Naive thymus-derived CD4-positive, alpha-beta T cell (primary cell): ENCODE measurements at regions not wholly inside any gene's neighbourhood (a gene's known extent, or its start where the extent isn't known, plus 50 kb on each side); places are given as distances from the start of the nearest gene placed in this dataset.
"Not testable (repeated sequence)": the region's sequence is repeated elsewhere in the genome, so short reads cannot be mapped to it uniquely, and the experiment has no call there.

Experiments used
- ATAC-seq: fragments of 150-1000 bp; cut with Tn5 transposase; 2 replicates; pipeline ENCODE4 v1.10.0; 2021; ENCODE audit warnings: mild to moderate bottlenecking, moderate library complexity
- CTCF ChIA-PET: fragments of 350-600 bp; sonication (Branson Sonifier 250); formaldehyde crosslinking; loops from one replicate; lab custom pipeline; 2021; ENCODE audit warnings: antibody characterized with exemption; lab: Charles Lee
- POLR2A ChIA-PET: fragments of 350-600 bp; sonication (Branson Sonifier 250); formaldehyde crosslinking; loops from one replicate; lab custom pipeline; 2021; ENCODE audit warnings: antibody characterized with exemption, inconsistent platforms; lab: Charles Lee
- DNase-seq, 9 donors: peaks; one replicate each; pipeline versions ENCODE4 v3.0.0 to v3.0.0-alpha.2; 2020 to 2022; ENCODE audit warnings: mixed read lengths in 1 of 9
- H3K27ac ChIP-seq: one replicate; pipeline ENCODE4 v1.7.0; 2013; ENCODE audit warnings: mild to moderate bottlenecking, low read depth, low read length, moderate library complexity
- H3K27me3 ChIP-seq, 2 donors: one replicate each; pipeline ENCODE4 v1.7.0; 2013; ENCODE audit warnings: low read length in 2 of 2, mild to moderate bottlenecking in 2 of 2, moderate library complexity in 2 of 2; ENCODE audit not compliant: control insufficient read depth in 2 of 2, insufficient read depth in 2 of 2
- H3K36me3 ChIP-seq, 3 experiments: 1 replicate in 2 of 3; 2 replicates in 1 of 3; pipeline ENCODE4 v1.7.0; 2013; ENCODE audit warnings: low read length in 3 of 3, mild to moderate bottlenecking in 3 of 3, moderate library complexity in 1 of 3; ENCODE audit not compliant: insufficient read depth in 3 of 3, control insufficient read depth in 2 of 3
- H3K4me1 ChIP-seq, 2 donors: one replicate each; pipeline ENCODE4 v1.7.0; 2013; ENCODE audit warnings: low read length in 2 of 2, mild to moderate bottlenecking in 2 of 2, moderate library complexity in 1 of 2; ENCODE audit not compliant: control insufficient read depth in 2 of 2, insufficient read depth in 2 of 2
- H3K4me3 ChIP-seq: 2 replicates; pipeline ENCODE4 v1.7.0; 2013; ENCODE audit warnings: mild to moderate bottlenecking, low read length
- H3K9me3 ChIP-seq, 3 experiments: 1 replicate in 2 of 3; 2 replicates in 1 of 3; pipeline ENCODE4 v1.7.0; 2013; ENCODE audit warnings: low read length in 3 of 3; ENCODE audit not compliant: control insufficient read depth in 2 of 3
- H3K27ac Mint-ChIP-seq, 9 donors: one replicate each; pipeline ENCODE4 v1.8.0; 2020 to 2022; ENCODE audit warnings: mixed read lengths in 9 of 9, mild to moderate bottlenecking in 8 of 9, moderate library complexity in 5 of 9, inconsistent platforms in 2 of 9
- H3K27me3 Mint-ChIP-seq, 5 donors: one replicate each; pipeline ENCODE4 v1.8.0; 2021 to 2022; ENCODE audit warnings: mixed read lengths in 5 of 5, mild to moderate bottlenecking in 1 of 5
- H3K36me3 Mint-ChIP-seq, 5 donors: one replicate each; pipeline ENCODE4 v1.8.0; 2020 to 2022; ENCODE audit warnings: mixed read lengths in 5 of 5, mild to moderate bottlenecking in 3 of 5, inconsistent platforms in 1 of 5
- H3K4me1 Mint-ChIP-seq, 7 donors: one replicate each; pipeline ENCODE4 v1.8.0; 2020 to 2022; ENCODE audit warnings: mixed read lengths in 7 of 7, mild to moderate bottlenecking in 3 of 7, inconsistent platforms in 1 of 7
- H3K4me3 Mint-ChIP-seq, 10 donors: one replicate each; pipeline ENCODE4 v1.8.0; 2020 to 2022; ENCODE audit warnings: mild to moderate bottlenecking in 10 of 10, mixed read lengths in 10 of 10, moderate library complexity in 6 of 10, inconsistent platforms in 2 of 10
- H3K9me3 Mint-ChIP-seq, 11 donors: one replicate each; pipeline ENCODE4 v1.8.0; 2020 to 2022; ENCODE audit warnings: mixed read lengths in 11 of 11, mild to moderate bottlenecking in 4 of 11, inconsistent platforms in 1 of 11, moderate library complexity in 1 of 11
- intact Hi-C, 2 donors: fragments of 100-400 bp; cut with micrococcal nuclease; formaldehyde crosslinking; loops; one replicate each; pipeline ENCODE4 v1.15.1; 2023

GRCh38 chr1:171397851-171398469, 84.0 kb downstream of the FMO4 start:
- Mint-ChIP-seq H3K4me1 (peaks cover 0 to 2% (median 0%) of the 10 kb centered on the region in 7 donors), H3K27me3 (peaks cover 0 to 21% (median 10%) of the 10 kb centered on the region in 5 donors), H3K4me3 (no peak overlapping the region), H3K9me3 (peaks cover 0 to 3% (median 0%) of the 10 kb centered on the region in 11 donors), H3K36me3 (no peaks in the 10 kb centered on the region), H3K27ac (no peak overlapping the region)
- ChIA-PET CTCF (no interaction called here), POLR2A (no interaction called here)
- intact Hi-C loops, result no loop called here
- no peak overlapping the region for H3K4me3 ChIP-seq
- ATAC-seq (no peak), DNase-seq (no peak)
- no peaks in the 10 kb centered on the region for H3K4me1 ChIP-seq
- H3K27ac ChIP-seq, result no peak overlapping the region
- H3K9me3 ChIP-seq, result no peaks in the 10 kb centered on the region
- no peaks in the 10 kb centered on the region for H3K36me3 ChIP-seq
- H3K27me3 ChIP-seq, result peaks cover 0 to 3% of the 10 kb centered on the region in 2 donors

GRCh38 chr1:171403393-171403792, 81.9 kb upstream of the PRRC2C start:
- H3K27me3 ChIP-seq, result no peaks in the 10 kb centered on the region
- H3K4me1 ChIP-seq, result no peaks in the 10 kb centered on the region
- peaks cover 0 to 10% (median 5%) of the 10 kb centered on the region in 5 donors for H3K36me3 Mint-ChIP-seq
- no peak overlapping the region for H3K27ac Mint-ChIP-seq
- ChIA-PET CTCF (interaction anchor here (1.1 kb wide), 1 partner anchor 22 kb away, joined by 4 read pairs; no protein-coding TSS in a partner anchor), POLR2A (no interaction called here)
- no peak overlapping the region for H3K27ac ChIP-seq
- H3K27me3 Mint-ChIP-seq, result peaks cover 0 to 25% (median 12%) of the 10 kb centered on the region in 5 donors
- no peak overlapping the region for H3K4me3 Mint-ChIP-seq
- H3K9me3 Mint-ChIP-seq, result peaks cover 0 to 23% (median 12%) of the 10 kb centered on the region in 11 donors
- DNase-seq, result no peak
- H3K9me3 ChIP-seq, result no peaks in the 10 kb centered on the region
- H3K4me3 ChIP-seq, result no peak overlapping the region
- H3K4me1 Mint-ChIP-seq, result peaks cover 0 to 3% (median 0%) of the 10 kb centered on the region in 7 donors
- ATAC-seq, result no peak
- intact Hi-C loops, result no loop called here
- H3K36me3 ChIP-seq, result no peaks in the 10 kb centered on the region

GRCh38 chr1:171405391-171405714, 80.0 kb upstream of the PRRC2C start:
- CTCF ChIA-PET, result no interaction called here
- intact Hi-C loops, result no loop called here
- ATAC-seq (no peak), DNase-seq (no peak)
- no peaks in the 10 kb centered on the region for H3K27me3 ChIP-seq
- H3K4me3 ChIP-seq, result no peak overlapping the region
- H3K4me1 ChIP-seq, result no peaks in the 10 kb centered on the region
- peaks cover under 1 to 11% (median 8%) of the 10 kb centered on the region in 5 donors for H3K27me3 Mint-ChIP-seq
- H3K36me3 ChIP-seq, result no peaks in the 10 kb centered on the region
- H3K9me3 Mint-ChIP-seq, result peaks cover 0 to 23% (median 10%) of the 10 kb centered on the region in 11 donors
- H3K27ac ChIP-seq, result no peak overlapping the region
- POLR2A ChIA-PET, result no interaction called here
- no peaks in the 10 kb centered on the region for H3K9me3 ChIP-seq
- peaks cover 0 to 3% (median 0%) of the 10 kb centered on the region in 7 donors for H3K4me1 Mint-ChIP-seq
- H3K27ac Mint-ChIP-seq, result no peak overlapping the region
- peaks cover 0 to 10% (median 5%) of the 10 kb centered on the region in 5 donors for H3K36me3 Mint-ChIP-seq
- no peak overlapping the region for H3K4me3 Mint-ChIP-seq

DNA sequence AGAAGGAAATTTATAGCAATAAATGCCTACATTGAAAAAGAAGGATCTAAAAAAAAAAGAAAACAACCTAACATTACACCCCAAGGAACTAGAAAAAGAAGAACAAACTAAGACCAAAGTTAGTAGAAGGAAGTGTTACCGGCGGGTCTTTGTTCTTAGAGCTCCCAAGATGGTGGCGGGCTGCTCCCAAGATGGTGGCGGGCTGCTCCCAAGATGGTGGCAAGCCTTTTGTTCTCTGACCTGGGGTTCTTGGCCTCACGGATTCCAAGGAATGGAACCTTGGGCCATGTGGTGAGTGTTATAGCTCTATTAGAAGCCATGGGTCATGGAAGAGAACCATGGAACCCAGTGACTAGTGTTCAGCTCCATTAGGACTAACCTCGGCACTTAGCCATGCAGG, 71.8 kb upstream of the PRRC2C start:
- H3K4me1 ChIP-seq, H3K9me3 Mint-ChIP-seq, H3K4me1 Mint-ChIP-seq, H3K36me3 Mint-ChIP-seq, H3K27ac ChIP-seq, H3K27me3 Mint-ChIP-seq, H3K4me3 ChIP-seq, intact Hi-C loops, ATAC-seq, DNase-seq, H3K27me3 ChIP-seq, POLR2A ChIA-PET, H3K36me3 ChIP-seq, H3K4me3 Mint-ChIP-seq, H3K27ac Mint-ChIP-seq, CTCF ChIA-PET, H3K9me3 ChIP-seq: not testable (repeated sequence)

- Histone ChIP-seq H3K4me1 (peaks cover 4 to 11% of the 10 kb centered on the region in 2 donors), H3K4me3 (no peak overlapping the region), H3K27me3 (no peaks in the 10 kb centered on the region), H3K9me3 (no peaks in the 10 kb centered on the region), H3K36me3 (no peaks in the 10 kb centered on the region), H3K27ac (no peak overlapping the region)
- ChIA-PET POLR2A (no interaction called here), CTCF (no interaction called here)
- Mint-ChIP-seq H3K27ac (peak overlapping the region in 3 of 9 donors; percentile 35 to 50 (median 40)), H3K4me1 (peaks cover 8 to 21% (median 13%) of the 10 kb centered on the region in 7 donors), H3K27me3 (no peaks in the 10 kb centered on the region), H3K9me3 (peaks cover 0 to 5% (median 0%) of the 10 kb centered on the region in 11 donors), H3K36me3 (peaks cover 0 to 4% (median 0%) of the 10 kb centered on the region in 5 donors), H3K4me3 (no peak overlapping the region)
- ATAC-seq (no peak), DNase-seq (no peak)
- intact Hi-C loops, result no loop called here
Measured at GRCh38 chr1:171418546-171418945, 66.8 kb upstream of the PRRC2C start.

DNA sequence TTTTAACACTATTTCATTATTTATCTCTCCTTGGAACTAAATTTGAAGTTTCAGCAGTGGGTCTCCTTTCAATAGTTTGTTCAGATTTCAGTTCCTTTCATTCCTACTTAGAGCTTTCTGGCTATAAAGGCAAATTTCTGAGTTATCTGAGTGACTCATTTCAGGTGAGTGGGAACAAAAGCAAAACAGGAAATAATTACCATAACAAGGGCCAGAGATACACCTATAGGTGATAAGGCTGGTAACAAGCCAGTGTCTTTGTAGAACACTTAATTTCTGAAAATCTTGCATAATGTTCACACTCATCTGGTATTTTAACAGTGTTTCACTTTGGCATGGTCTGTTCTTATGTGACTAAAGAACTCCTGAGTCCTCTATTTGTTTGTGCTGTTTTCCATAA, 64.5 kb upstream of the PRRC2C start:
- Mint-ChIP-seq H3K4me3 (peak overlapping the region in 7 of 10 donors; percentile 2 to 61 (median 31)), H3K36me3 (no peaks in the 10 kb centered on the region), H3K27ac (peak overlapping the region; percentile 3 to 85 (median 50)), H3K9me3 (peaks cover 0 to 2% (median 0%) of the 10 kb centered on the region in 11 donors), H3K4me1 (peaks cover 8 to 21% (median 13%) of the 10 kb centered on the region in 7 donors), H3K27me3 (no peaks in the 10 kb centered on the region)
- Histone ChIP-seq H3K27me3 (no peaks in the 10 kb centered on the region), H3K36me3 (no peaks in the 10 kb centered on the region), H3K4me1 (peaks cover 4 to 11% of the 10 kb centered on the region in 2 donors), H3K9me3 (no peaks in the 10 kb centered on the region), H3K4me3 (no peak overlapping the region), H3K27ac (no peak overlapping the region)
- ChIA-PET CTCF (no interaction called here), POLR2A (interaction anchor here (0.5 kb wide), 1 partner anchor 8 kb away, joined by 3 read pairs; no protein-coding TSS in a partner anchor)
- DNase-seq (no peak), ATAC-seq (peak; percentile 27)
- intact Hi-C loops, result loop anchor here in 1 of 2 donors (1.0 kb wide), 1 partner anchor 14 kb away; no protein-coding TSS in a partner anchor
